ENCODE measurements at regions not wholly inside any gene's neighbourhood (a gene's known extent, or its start where the extent isn't known, plus 50 kb on each side); places are given as distances from the start of the nearest gene placed in this dataset.

DNA sequence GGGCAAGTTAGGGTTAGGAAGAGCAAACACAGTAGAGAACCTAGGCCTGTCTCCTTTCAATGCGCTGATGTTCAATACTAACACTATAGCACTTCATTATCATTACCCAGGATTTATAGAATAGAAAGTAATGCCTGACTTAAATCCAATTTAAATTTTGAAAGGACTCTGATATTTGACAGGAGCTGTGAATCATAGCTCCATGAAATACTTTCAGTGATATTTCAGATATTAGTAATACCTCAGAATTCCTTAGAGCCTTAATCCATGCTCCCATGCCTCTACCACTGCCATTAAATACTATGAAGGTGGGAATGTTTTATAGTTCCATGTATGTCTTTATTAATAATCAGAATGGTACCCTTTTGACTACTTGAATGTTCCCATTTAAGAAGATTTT, 530.2 kb downstream of the BCKDHB start:
- Histone ChIP-seq H3K23ac (ENCODE audit: insufficient read length) (no peak overlapping the region), H4K91ac (replicated peaks; ENCODE audit: insufficient read length, low read length) (no peak overlapping the region), H3K4me2 (ENCODE audit: insufficient read depth in 1 of 2, low read depth in 2 of 2, low read length in 2 of 2) (no peak overlapping the region), H2BK15ac (ENCODE audit: low read length) (no peak overlapping the region), H3K4ac (replicated peaks; ENCODE audit: insufficient read length, low read depth, low read length) (no peak overlapping the region), H2BK20ac (ENCODE audit: low read length) (no peak overlapping the region), H3K4me1 (replicated peaks in 1 of 4; ENCODE audit: control insufficient read depth in 3 of 4, insufficient read depth in 4 of 4, low read length in 3 of 4) (peaks cover 0 to 6% (median 2%) of the 10 kb centered on the region in 4 experiments; a peak in 4 of 7 replicates), H2BK120ac (replicated peaks; ENCODE audit: low read depth, low read length) (no peak overlapping the region), H3K18ac (ENCODE audit: extremely low read depth, low read length) (no peak overlapping the region), H2BK5ac (ENCODE audit: low read depth, low read length) (no peak overlapping the region), H3K23me2 (ENCODE audit: low read depth, low read length) (no peaks in the 10 kb centered on the region), H3K56ac (replicated peaks; ENCODE audit: insufficient read length, low read depth, low read length) (no peak overlapping the region), H2AFZ (ENCODE audit: low read length) (no peak overlapping the region), H3K9me3 (ENCODE audit: insufficient read depth in 2 of 2, low read depth in 1 of 2, low read length in 1 of 2) (no peaks in the 10 kb centered on the region), H3K27me3 (replicated peaks in 1 of 4; ENCODE audit: control insufficient read depth in 3 of 4, extremely low read depth in 1 of 4, insufficient read depth in 3 of 4, low read length in 3 of 4) (no peaks in the 10 kb centered on the region), H4K20me1 (replicated peaks in 1 of 2; ENCODE audit: control insufficient read depth in 1 of 2, insufficient read depth in 2 of 2, low read length in 2 of 2) (no peaks in the 10 kb centered on the region), H2BK12ac (ENCODE audit: low read depth, low read length) (no peak overlapping the region), H2AK5ac (ENCODE audit: low read depth, low read length) (no peak overlapping the region), H3K27ac (ENCODE audit: low read depth, low read length) (no peak overlapping the region), H3K14ac (ENCODE audit: insufficient read length) (no peak overlapping the region), H4K8ac (ENCODE audit: extremely low read depth, insufficient read depth, low read length) (no peak overlapping the region), H3K9ac (replicated peaks in 1 of 4; ENCODE audit: extremely low read depth in 1 of 4, low read depth in 3 of 4, low read length in 3 of 4) (no peak overlapping the region), H3K36me3 (ENCODE audit: control insufficient read depth in 2 of 4, insufficient read depth in 4 of 4, low read length in 3 of 4) (no peaks in the 10 kb centered on the region), H3K79me2 (ENCODE audit: control insufficient read depth in 1 of 2, insufficient read depth in 2 of 2, low read length in 2 of 2) (no peaks in the 10 kb centered on the region), H4K5ac (ENCODE audit: insufficient read length, low read depth, low read length) (no peak overlapping the region), H3K79me1 (ENCODE audit: low read depth, low read length) (no peaks in the 10 kb centered on the region), H3K4me3 (ENCODE audit: extremely low read depth in 1 of 4, insufficient read depth in 2 of 4, low read depth in 3 of 4, low read length in 4 of 4) (no peak overlapping the region)
- no peak for DNase-seq (ENCODE audit: low read depth in 1 of 2, low spot score in 2 of 2)
- no peak for FAIRE-seq
- ChIA-PET CTCF (ENCODE audit: partially characterized antibody) (no interaction called here), POLR2A (ENCODE audit: partially characterized antibody) (no interaction called here)
- 96% methylated on average over 1 of the region's 1 CpG; no CpG with 5 or more reads in 1 of the 2 experiments for WGBS, 2 experiments (ENCODE audit: extremely low coverage in 1 of 2, insufficient coverage in 1 of 2, insufficient read length in 1 of 2, insufficient replicate concordance in 2 of 2, low coverage in 1 of 2, low lambda C conversion rate in 2 of 2, missing lambda C conversion rate in 1 of 2)
- TF ChIP-seq RBBP5 (IDR thresholded peaks at IDR 0.05; ENCODE audit: borderline replicate concordance, low read depth, low read length) (no peak), SRF (IDR thresholded peaks at IDR 0.05; ENCODE audit: low read depth, low read length) (no peak), NANOG (IDR thresholded peaks at IDR 0.05; ENCODE audit: insufficient read depth, low read depth, low read length, poor library complexity, severe bottlenecking) (no peak), POU5F1 (IDR thresholded peaks at IDR 0.05; ENCODE audit: low read depth, low read length) (no peak), SAP30 (IDR thresholded peaks at IDR 0.05; ENCODE audit: insufficient read depth, insufficient replicate concordance, low read length) (no peak), CBX5 (IDR thresholded peaks at IDR 0.05; ENCODE audit: low read depth, low read length) (no peak), BRCA1 (IDR thresholded peaks at IDR 0.05; ENCODE audit: low read depth, low read length) (no peak), TAF7 (optimal IDR thresholded peaks at IDR 0.05; ENCODE audit: borderline replicate concordance, low read depth, low read length) (no peak), PHF8 (conservative IDR thresholded peaks at IDR 0.05; ENCODE audit: low read depth, low read length) (no peak), KDM1A (IDR thresholded peaks at IDR 0.05; ENCODE audit: borderline replicate concordance, low read length) (no peak), EZH2 (IDR thresholded peaks at IDR 0.05; ENCODE audit: low read depth, low read length, severe bottlenecking) (no peak)
- TF ChIP-seq, protein P1, sequence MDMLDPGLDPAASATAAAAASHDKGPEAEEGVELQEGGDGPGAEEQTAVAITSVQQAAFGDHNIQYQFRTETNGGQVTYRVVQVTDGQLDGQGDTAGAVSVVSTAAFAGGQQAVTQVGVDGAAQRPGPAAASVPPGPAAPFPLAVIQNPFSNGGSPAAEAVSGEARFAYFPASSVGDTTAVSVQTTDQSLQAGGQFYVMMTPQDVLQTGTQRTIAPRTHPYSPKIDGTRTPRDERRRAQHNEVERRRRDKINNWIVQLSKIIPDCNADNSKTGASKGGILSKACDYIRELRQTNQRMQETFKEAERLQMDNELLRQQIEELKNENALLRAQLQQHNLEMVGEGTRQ (IDR thresholded peaks at IDR 0.05; ENCODE audit: low read length) = no peak
- TF ChIP-seq, protein P2, sequence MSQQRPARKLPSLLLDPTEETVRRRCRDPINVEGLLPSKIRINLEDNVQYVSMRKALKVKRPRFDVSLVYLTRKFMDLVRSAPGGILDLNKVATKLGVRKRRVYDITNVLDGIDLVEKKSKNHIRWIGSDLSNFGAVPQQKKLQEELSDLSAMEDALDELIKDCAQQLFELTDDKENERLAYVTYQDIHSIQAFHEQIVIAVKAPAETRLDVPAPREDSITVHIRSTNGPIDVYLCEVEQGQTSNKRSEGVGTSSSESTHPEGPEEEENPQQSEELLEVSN (IDR thresholded peaks at IDR 0.05) = no peak

Data from H1 (cell line).